Peyer's patch (tissue), 4 donors: ENCODE measurements at regions not wholly inside any gene's neighbourhood (a gene's known extent, or its start where the extent isn't known, plus 50 kb on each side); places are given as distances from the start of the nearest gene placed in this dataset.

ENCODE experiments used
- DNase-seq, 3 donors: peaks; one replicate each; pipeline ENCODE4 v3.0.0-alpha.2; 2017 to 2019
- H3K27ac ChIP-seq, 4 donors: fragments of 200-600 bp; sonication (generic); one replicate each; pipeline ENCODE4 v1.5.1; 2016 to 2019
- H3K27me3 ChIP-seq, 2 donors: fragments of 200-600 bp; sonication (generic); one replicate each; pipeline ENCODE4 v1.5.1; 2019
- H3K36me3 ChIP-seq, 3 donors: fragments of 200-600 bp; sonication (generic); one replicate each; pipeline ENCODE4 v1.5.1; 2016 to 2019
- H3K4me1 ChIP-seq, 4 donors: fragments of 200-600 bp; sonication (generic); one replicate each; pipeline ENCODE4 v1.5.1; 2016 to 2019
- H3K4me3 ChIP-seq, 4 donors: fragments of 200-600 bp; sonication (generic); 1 replicate in 3 of 4; 2 replicates in 1 of 4; pipeline ENCODE4 v1.5.1; 2016 to 2019; ENCODE audit warnings: mild to moderate bottlenecking in 1 of 4
- H3K9me3 ChIP-seq, 4 donors: fragments of 200-600 bp; sonication (generic); one replicate each; pipeline ENCODE4 v1.5.1; 2016 to 2019; ENCODE audit warnings: mild to moderate bottlenecking in 1 of 4
- POLR2A ChIP-seq, 2 donors: fragments of 450-650 bp; IDR thresholded peaks; one replicate each; pipeline ENCODE4 v1.5.1; 2017; ENCODE audit warnings: antibody characterized with exemption in 2 of 2, mild to moderate bottlenecking in 2 of 2, moderate library complexity in 2 of 2
- TF ChIP-seq, protein P1 (sequence below), 6 experiments: fragments of 450-650 bp in 4 of 6; fragments of 200-600 bp in 2 of 6; sonication (generic) in 1 of 6; IDR thresholded peaks; one replicate each; pipeline ENCODE4 v1.5.1; 2017 to 2019; ENCODE audit warnings: antibody characterized with exemption in 6 of 6, mild to moderate bottlenecking in 3 of 6, moderate library complexity in 1 of 6

DNA sequence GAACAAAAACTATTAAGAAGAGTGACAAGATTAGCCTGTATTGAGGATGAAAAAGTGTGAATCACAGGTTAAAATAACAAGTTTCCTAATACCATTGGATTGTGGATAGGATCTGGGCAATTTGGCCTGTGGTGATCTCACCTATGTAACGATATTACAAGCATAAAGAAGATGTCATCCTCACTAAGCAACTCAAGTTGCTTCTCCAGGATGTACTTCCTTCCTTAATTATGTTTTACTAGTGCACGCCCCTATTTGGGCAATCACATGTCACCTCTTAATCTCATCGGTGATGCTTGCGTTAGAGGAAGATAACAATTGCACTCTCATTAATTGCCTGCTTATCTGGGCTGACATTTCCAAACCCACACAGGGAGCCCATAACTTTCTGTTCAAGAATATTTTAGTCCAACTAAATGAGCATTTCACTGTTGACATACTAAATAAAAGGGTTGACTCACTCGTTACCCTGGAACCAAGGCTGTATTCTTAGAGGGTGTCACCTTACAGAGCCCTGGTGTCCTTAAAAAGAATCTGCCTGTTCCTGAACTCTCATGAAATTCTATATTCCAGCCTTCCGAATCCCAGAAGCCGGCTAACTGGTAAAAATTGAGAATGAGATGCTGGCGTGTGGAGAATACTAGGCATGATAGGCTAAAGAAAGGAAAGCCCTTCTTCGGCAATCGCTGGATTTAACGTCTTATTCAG is 88.2 kb upstream of the ATXN1 start:
- H3K27me3 ChIP-seq: no peaks in the 10 kb centered on the region
- no peak overlapping the region for H3K27ac ChIP-seq
- H3K9me3 ChIP-seq: no peaks in the 10 kb centered on the region
- no peak for DNase-seq
- H3K4me3 ChIP-seq: no peak overlapping the region
- no peak for TF ChIP-seq POLR2A (IDR thresholded peaks at IDR 0.05)
- TF ChIP-seq, protein P1, sequence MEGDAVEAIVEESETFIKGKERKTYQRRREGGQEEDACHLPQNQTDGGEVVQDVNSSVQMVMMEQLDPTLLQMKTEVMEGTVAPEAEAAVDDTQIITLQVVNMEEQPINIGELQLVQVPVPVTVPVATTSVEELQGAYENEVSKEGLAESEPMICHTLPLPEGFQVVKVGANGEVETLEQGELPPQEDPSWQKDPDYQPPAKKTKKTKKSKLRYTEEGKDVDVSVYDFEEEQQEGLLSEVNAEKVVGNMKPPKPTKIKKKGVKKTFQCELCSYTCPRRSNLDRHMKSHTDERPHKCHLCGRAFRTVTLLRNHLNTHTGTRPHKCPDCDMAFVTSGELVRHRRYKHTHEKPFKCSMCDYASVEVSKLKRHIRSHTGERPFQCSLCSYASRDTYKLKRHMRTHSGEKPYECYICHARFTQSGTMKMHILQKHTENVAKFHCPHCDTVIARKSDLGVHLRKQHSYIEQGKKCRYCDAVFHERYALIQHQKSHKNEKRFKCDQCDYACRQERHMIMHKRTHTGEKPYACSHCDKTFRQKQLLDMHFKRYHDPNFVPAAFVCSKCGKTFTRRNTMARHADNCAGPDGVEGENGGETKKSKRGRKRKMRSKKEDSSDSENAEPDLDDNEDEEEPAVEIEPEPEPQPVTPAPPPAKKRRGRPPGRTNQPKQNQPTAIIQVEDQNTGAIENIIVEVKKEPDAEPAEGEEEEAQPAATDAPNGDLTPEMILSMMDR (IDR thresholded peaks at IDR 0.05): no peak
- no peaks in the 10 kb centered on the region for H3K36me3 ChIP-seq
- H3K4me1 ChIP-seq: no peaks in the 10 kb centered on the region

DNA sequence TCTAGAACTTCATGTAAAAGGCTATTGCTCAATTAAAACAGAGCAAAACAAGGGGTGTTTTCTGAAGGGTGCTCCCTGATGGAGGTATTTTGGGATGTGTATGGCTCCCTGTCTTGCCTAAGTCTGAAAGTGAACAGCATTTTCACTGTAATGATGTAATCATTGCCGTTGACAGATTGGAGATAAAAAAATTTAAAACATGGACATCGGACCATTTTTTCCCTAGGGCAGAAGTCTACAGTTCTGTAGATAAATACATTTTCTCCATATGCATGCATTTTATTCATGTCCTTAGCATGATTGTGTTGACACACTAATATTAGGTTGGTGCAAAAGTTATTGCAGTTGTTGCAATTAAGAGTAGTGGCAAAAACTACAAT is 85.1 kb upstream of the ATXN1 start:
- H3K27ac ChIP-seq: no peak overlapping the region
- TF ChIP-seq POLR2A (IDR thresholded peaks at IDR 0.05): no peak
- TF ChIP-seq, protein P1 (IDR thresholded peaks at IDR 0.05): no peak
- H3K9me3 ChIP-seq: no peaks in the 10 kb centered on the region
- no peaks in the 10 kb centered on the region for H3K4me1 ChIP-seq
- no peaks in the 10 kb centered on the region for H3K36me3 ChIP-seq
- no peak for DNase-seq
- no peak overlapping the region for H3K4me3 ChIP-seq
- no peaks in the 10 kb centered on the region for H3K27me3 ChIP-seq

DNA sequence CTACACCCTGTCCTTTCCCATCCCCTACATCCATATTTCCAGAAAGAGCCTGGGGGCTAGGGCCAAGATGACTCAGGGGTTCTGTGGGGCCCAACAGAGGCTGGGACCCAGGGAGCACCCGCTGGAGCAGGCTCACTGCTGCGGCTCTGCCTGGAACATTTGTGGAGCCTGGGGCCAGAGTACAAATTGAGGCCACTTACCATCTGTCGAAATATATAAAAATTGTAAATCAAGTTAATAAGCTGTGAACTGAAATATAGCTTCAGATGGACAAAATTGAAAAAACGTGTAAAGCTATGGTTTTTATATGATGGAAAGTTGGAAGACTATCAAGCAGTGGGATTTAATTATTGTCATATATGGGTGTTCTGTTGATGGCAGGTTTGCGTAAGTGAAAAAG is 82.9 kb upstream of the ATXN1 start:
- no peaks in the 10 kb centered on the region for H3K9me3 ChIP-seq
- no peak for DNase-seq
- no peaks in the 10 kb centered on the region for H3K36me3 ChIP-seq
- H3K27ac ChIP-seq: no peak overlapping the region
- H3K4me1 ChIP-seq: no peaks in the 10 kb centered on the region
- no peaks in the 10 kb centered on the region for H3K27me3 ChIP-seq
- TF ChIP-seq POLR2A (IDR thresholded peaks at IDR 0.05): no peak
- TF ChIP-seq, protein P1 (IDR thresholded peaks at IDR 0.05): no peak
- H3K4me3 ChIP-seq: no peak overlapping the region

DNA sequence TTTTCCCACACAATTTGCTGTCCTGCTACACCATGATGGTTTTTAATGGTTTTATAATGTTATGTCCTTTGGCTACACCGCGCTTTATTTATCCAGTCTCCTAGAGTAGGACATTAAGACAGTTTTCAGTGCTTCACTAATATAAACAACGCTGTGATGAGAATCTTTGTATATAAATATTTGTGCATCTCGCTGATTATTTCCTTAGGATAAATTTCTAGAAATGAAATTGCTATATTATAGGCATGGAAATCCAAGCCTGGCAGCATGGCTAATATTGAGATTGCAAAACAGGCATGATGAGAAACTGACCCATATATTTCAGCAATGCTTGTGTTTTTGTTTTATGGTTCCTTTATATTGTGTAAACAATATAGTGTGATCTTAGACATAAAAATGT is 81.4 kb upstream of the ATXN1 start:
- Histone ChIP-seq H3K27me3 (no peaks in the 10 kb centered on the region), H3K27ac (no peak overlapping the region), H3K9me3 (no peaks in the 10 kb centered on the region), H3K4me1 (no peaks in the 10 kb centered on the region), H3K36me3 (no peaks in the 10 kb centered on the region), H3K4me3 (no peak overlapping the region)
- TF ChIP-seq POLR2A (IDR thresholded peaks at IDR 0.05): no peak
- TF ChIP-seq, protein P1 (IDR thresholded peaks at IDR 0.05): no peak
- no peak for DNase-seq

DNA sequence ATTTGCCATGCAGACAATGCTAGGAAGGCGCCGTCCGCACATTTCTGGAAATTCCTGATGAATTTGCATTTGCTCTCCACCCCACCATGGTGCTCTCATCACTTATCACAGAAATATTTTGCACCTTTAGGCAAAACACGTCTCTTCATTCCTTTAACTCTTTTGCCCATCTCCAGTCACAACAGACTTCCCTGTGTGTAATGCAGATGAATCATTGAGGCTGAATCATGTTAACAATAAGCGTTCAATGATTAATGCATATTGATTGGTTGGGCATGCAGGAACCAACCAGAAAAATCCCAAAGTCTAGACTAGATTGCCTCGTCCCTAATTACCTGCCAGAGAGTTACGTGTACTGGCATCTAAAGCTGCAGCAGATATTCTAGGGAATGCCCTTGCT is 80.0 kb upstream of the ATXN1 start:
- H3K4me1 ChIP-seq: no peaks in the 10 kb centered on the region
- DNase-seq: no peak
- no peak overlapping the region for H3K27ac ChIP-seq
- H3K4me3 ChIP-seq: no peak overlapping the region
- no peaks in the 10 kb centered on the region for H3K27me3 ChIP-seq
- TF ChIP-seq, protein P1 (IDR thresholded peaks at IDR 0.05): no peak
- TF ChIP-seq POLR2A (IDR thresholded peaks at IDR 0.05): no peak
- no peaks in the 10 kb centered on the region for H3K36me3 ChIP-seq
- H3K9me3 ChIP-seq: no peaks in the 10 kb centered on the region

DNA sequence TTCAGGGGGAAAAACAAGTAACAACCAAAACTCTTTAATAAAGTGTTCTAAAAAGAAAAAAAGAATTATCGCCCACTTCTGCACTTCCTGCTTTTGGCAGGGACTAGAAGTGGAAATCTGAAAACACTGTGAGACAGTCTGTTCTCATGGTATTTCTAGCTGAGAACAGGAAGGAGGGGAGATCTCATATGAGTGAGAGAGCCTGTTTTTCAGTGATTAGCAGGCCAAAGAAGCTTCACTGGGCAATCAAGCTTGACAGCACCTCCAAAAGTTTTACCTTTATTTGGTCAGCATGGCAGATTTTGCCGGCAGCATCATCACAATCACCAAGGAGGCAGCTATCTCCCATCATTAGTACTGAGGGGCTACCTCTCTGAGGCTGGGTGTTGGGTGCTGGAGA is 79.5 kb upstream of the ATXN1 start:
- DNase-seq: no peak
- TF ChIP-seq POLR2A (IDR thresholded peaks at IDR 0.05): no peak
- TF ChIP-seq, protein P1 (IDR thresholded peaks at IDR 0.05): no peak
- Histone ChIP-seq H3K27ac (no peak overlapping the region), H3K4me1 (no peaks in the 10 kb centered on the region), H3K36me3 (no peaks in the 10 kb centered on the region), H3K27me3 (no peaks in the 10 kb centered on the region), H3K9me3 (no peaks in the 10 kb centered on the region), H3K4me3 (no peak overlapping the region)
